ENCODE measurements at regions not wholly inside any gene's neighbourhood (a gene's known extent, or its start where the extent isn't known, plus 50 kb on each side); places are given as distances from the start of the nearest gene placed in this dataset.

DNA sequence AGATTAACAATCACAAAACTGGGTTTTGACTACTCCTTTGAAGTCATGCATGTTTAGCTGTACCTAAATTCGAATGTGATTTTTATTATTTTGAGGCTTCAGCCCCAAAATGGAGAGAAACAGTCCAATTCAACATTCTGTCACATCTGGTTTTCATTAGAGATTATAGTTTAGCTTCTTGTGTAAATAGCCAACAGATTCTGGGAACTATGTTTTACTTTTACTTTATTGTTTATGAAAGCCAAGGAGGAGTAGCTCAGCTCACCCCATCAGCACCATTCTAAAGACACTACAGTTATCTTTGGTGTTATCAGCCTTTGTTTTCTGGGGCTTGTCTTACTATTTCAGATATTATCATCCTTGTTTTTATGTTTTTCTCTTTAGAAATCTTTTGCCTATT, 465.0 kb upstream of the CWC22 start:
- TF ChIP-seq POLR2A (IDR thresholded peaks at IDR 0.05), result no peak
- TF ChIP-seq, protein P1, sequence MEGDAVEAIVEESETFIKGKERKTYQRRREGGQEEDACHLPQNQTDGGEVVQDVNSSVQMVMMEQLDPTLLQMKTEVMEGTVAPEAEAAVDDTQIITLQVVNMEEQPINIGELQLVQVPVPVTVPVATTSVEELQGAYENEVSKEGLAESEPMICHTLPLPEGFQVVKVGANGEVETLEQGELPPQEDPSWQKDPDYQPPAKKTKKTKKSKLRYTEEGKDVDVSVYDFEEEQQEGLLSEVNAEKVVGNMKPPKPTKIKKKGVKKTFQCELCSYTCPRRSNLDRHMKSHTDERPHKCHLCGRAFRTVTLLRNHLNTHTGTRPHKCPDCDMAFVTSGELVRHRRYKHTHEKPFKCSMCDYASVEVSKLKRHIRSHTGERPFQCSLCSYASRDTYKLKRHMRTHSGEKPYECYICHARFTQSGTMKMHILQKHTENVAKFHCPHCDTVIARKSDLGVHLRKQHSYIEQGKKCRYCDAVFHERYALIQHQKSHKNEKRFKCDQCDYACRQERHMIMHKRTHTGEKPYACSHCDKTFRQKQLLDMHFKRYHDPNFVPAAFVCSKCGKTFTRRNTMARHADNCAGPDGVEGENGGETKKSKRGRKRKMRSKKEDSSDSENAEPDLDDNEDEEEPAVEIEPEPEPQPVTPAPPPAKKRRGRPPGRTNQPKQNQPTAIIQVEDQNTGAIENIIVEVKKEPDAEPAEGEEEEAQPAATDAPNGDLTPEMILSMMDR (IDR thresholded peaks at IDR 0.05), result no peak
